ENCODE measurements at regions not wholly inside any gene's neighbourhood (a gene's known extent, or its start where the extent isn't known, plus 50 kb on each side); places are given as distances from the start of the nearest gene placed in this dataset.
"Not testable (repeated sequence)": the region's sequence is repeated elsewhere in the genome, so short reads cannot be mapped to it uniquely, and the experiment has no call there.

DNA sequence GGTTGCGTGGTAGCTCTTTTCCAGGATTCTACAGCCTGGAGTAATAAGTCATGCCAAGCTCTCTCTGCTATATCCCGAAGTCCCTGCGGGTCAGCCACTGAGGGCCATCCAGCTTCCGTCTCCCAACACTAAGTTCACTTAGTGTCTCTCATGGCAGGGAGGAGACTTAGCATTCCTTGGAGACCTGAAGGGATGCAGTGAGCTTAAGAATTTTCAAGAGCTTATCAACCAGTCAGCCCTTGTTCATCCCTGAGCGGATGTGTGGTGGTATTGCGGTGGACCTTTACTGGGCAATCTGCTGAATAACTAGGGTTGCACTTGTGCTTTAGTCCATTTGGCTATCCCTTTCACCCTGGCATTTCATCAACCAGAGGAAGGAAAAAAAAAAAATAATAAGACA is 85.8 kb upstream of the ADGRA3 start:
- not testable (repeated sequence) for TF ChIP-seq POLR2A (IDR thresholded peaks at IDR 0.05)
- TF ChIP-seq, protein P1, sequence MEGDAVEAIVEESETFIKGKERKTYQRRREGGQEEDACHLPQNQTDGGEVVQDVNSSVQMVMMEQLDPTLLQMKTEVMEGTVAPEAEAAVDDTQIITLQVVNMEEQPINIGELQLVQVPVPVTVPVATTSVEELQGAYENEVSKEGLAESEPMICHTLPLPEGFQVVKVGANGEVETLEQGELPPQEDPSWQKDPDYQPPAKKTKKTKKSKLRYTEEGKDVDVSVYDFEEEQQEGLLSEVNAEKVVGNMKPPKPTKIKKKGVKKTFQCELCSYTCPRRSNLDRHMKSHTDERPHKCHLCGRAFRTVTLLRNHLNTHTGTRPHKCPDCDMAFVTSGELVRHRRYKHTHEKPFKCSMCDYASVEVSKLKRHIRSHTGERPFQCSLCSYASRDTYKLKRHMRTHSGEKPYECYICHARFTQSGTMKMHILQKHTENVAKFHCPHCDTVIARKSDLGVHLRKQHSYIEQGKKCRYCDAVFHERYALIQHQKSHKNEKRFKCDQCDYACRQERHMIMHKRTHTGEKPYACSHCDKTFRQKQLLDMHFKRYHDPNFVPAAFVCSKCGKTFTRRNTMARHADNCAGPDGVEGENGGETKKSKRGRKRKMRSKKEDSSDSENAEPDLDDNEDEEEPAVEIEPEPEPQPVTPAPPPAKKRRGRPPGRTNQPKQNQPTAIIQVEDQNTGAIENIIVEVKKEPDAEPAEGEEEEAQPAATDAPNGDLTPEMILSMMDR (IDR thresholded peaks at IDR 0.05 in 8 of 11, conservative IDR thresholded peaks at IDR 0.05 in 3 of 11), result not testable (repeated sequence)

Data from spleen (tissue), 7 donors.